ENCODE measurements at regions not wholly inside any gene's neighbourhood (a gene's known extent, or its start where the extent isn't known, plus 50 kb on each side); places are given as distances from the start of the nearest gene placed in this dataset.

GRCh38 chr14:104499784-104500760 is 79.5 kb upstream of the C14orf180 start:
- Histone ChIP-seq H3K27me3 (ENCODE audit: control insufficient read depth in 2 of 2, insufficient read depth in 2 of 2, low read length in 2 of 2) (peaks cover 0 to 6% of the 10 kb centered on the region in 2 donors), H3K27ac (ENCODE audit: low read depth in 2 of 2, low read length in 2 of 2) (no peak overlapping the region), H3K4me1 (ENCODE audit: control insufficient read depth in 2 of 2, insufficient read depth in 2 of 2, low read length in 2 of 2) (no peaks in the 10 kb centered on the region), H3K9me3 (ENCODE audit: control insufficient read depth in 2 of 2, low read length in 2 of 2) (peaks cover 0 to 10% of the 10 kb centered on the region in 2 donors), H3K36me3 (ENCODE audit: control insufficient read depth in 2 of 2, insufficient read depth in 2 of 2, low read length in 2 of 2) (no peaks in the 10 kb centered on the region), H3K9ac (ENCODE audit: low read depth in 1 of 2, low read length in 2 of 2) (no peak overlapping the region), H3K4me3 (ENCODE audit: low read length in 2 of 2) (no peak overlapping the region)

DNA sequence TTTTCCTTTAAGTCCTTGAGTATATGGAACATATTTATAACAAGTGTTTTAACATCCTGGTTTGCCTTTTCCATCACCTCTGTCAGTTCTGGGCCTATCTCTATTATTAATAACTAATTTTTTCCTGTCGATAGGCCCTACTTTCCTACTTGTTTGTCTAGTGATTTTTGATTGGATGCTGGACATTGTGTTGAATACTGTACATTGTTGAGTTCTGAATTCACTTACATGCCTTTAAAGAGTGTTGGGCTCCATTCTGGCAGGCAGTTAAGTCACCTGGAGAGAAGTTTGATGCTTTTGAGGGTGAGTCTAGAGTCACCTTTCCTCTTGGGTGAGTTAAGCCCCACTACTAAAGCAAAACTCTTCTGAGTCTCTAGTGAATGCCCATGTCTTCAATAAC is 77.5 kb upstream of the C14orf180 start:
- no peak overlapping the region for H3K27ac ChIP-seq (ENCODE audit: low read depth in 2 of 2, low read length in 2 of 2)
- peaks cover 0 to 3% of the 10 kb centered on the region in 2 donors for H3K27me3 ChIP-seq (ENCODE audit: control insufficient read depth in 2 of 2, insufficient read depth in 2 of 2, low read length in 2 of 2)
- no peak overlapping the region for H3K9ac ChIP-seq (ENCODE audit: low read depth in 1 of 2, low read length in 2 of 2)
- no peaks in the 10 kb centered on the region for H3K4me1 ChIP-seq (ENCODE audit: control insufficient read depth in 2 of 2, insufficient read depth in 2 of 2, low read length in 2 of 2)
- H3K9me3 ChIP-seq (ENCODE audit: control insufficient read depth in 2 of 2, low read length in 2 of 2): peaks cover 0 to 7% of the 10 kb centered on the region in 2 donors
- H3K4me3 ChIP-seq (ENCODE audit: low read length in 2 of 2): no peak overlapping the region
- H3K36me3 ChIP-seq (ENCODE audit: control insufficient read depth in 2 of 2, insufficient read depth in 2 of 2, low read length in 2 of 2): no peaks in the 10 kb centered on the region

GRCh38 chr14:104503691-104504090 is 75.9 kb upstream of the C14orf180 start:
- Histone ChIP-seq H3K36me3 (ENCODE audit: control insufficient read depth in 2 of 2, insufficient read depth in 2 of 2, low read length in 2 of 2) (no peaks in the 10 kb centered on the region), H3K9me3 (ENCODE audit: control insufficient read depth in 2 of 2, low read length in 2 of 2) (peaks cover 0 to 7% of the 10 kb centered on the region in 2 donors), H3K9ac (ENCODE audit: low read depth in 1 of 2, low read length in 2 of 2) (no peak overlapping the region), H3K4me1 (ENCODE audit: control insufficient read depth in 2 of 2, insufficient read depth in 2 of 2, low read length in 2 of 2) (no peaks in the 10 kb centered on the region), H3K27ac (ENCODE audit: low read depth in 2 of 2, low read length in 2 of 2) (no peak overlapping the region), H3K27me3 (ENCODE audit: control insufficient read depth in 2 of 2, insufficient read depth in 2 of 2, low read length in 2 of 2) (peaks cover 0 to 3% of the 10 kb centered on the region in 2 donors), H3K4me3 (ENCODE audit: low read length in 2 of 2) (no peak overlapping the region)

DNA sequence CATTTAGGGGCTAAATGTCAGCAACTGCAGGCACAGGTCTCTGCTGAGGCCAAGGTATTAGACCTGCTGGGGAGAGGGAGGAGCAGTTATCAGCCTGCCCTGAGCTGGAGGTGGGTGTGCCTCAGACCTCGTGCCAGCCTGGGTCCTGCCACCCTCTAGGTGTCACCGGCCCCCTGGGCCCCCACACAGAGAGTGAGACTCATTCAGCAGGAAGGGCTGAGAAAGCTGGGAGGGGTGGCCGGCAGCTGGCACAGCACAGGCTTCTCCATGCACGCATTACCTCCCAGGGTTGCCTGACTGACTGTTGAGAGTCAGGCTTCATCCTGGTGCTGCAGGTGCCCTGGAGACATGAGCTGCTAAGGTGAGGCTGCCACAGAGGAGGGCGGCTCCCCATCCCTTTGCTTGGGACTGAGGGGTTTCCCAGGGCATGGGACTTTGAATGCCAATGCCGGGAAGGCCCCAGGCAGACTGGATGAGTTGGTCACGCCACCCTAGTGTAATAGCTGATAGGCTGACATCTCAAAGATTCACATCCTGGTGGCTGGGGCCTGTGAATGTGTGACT is 75.3 kb upstream of the C14orf180 start:
- Histone ChIP-seq H3K27ac (ENCODE audit: low read depth in 2 of 2, low read length in 2 of 2) (no peak overlapping the region), H3K9me3 (ENCODE audit: control insufficient read depth in 2 of 2, low read length in 2 of 2) (peaks cover 0 to 7% of the 10 kb centered on the region in 2 donors), H3K4me3 (ENCODE audit: low read length in 2 of 2) (no peak overlapping the region), H3K27me3 (ENCODE audit: control insufficient read depth in 2 of 2, insufficient read depth in 2 of 2, low read length in 2 of 2) (peaks cover 0 to 3% of the 10 kb centered on the region in 2 donors), H3K36me3 (ENCODE audit: control insufficient read depth in 2 of 2, insufficient read depth in 2 of 2, low read length in 2 of 2) (no peaks in the 10 kb centered on the region), H3K4me1 (ENCODE audit: control insufficient read depth in 2 of 2, insufficient read depth in 2 of 2, low read length in 2 of 2) (no peaks in the 10 kb centered on the region), H3K9ac (ENCODE audit: low read depth in 1 of 2, low read length in 2 of 2) (no peak overlapping the region)

- no peaks in the 10 kb centered on the region for H3K27me3 ChIP-seq (ENCODE audit: control insufficient read depth in 2 of 2, insufficient read depth in 2 of 2, low read length in 2 of 2)
- H3K27ac ChIP-seq (ENCODE audit: low read depth in 2 of 2, low read length in 2 of 2): no peak overlapping the region
- no peak overlapping the region for H3K9ac ChIP-seq (ENCODE audit: low read depth in 1 of 2, low read length in 2 of 2)
- H3K36me3 ChIP-seq (ENCODE audit: control insufficient read depth in 2 of 2, insufficient read depth in 2 of 2, low read length in 2 of 2): no peaks in the 10 kb centered on the region
- H3K4me3 ChIP-seq (ENCODE audit: low read length in 2 of 2): no peak overlapping the region
- no peaks in the 10 kb centered on the region for H3K4me1 ChIP-seq (ENCODE audit: control insufficient read depth in 2 of 2, insufficient read depth in 2 of 2, low read length in 2 of 2)
- H3K9me3 ChIP-seq (ENCODE audit: control insufficient read depth in 2 of 2, low read length in 2 of 2): peaks cover 0 to 7% of the 10 kb centered on the region in 2 donors
Measured at GRCh38 chr14:104505085-104506074, 74.2 kb upstream of the C14orf180 start.

DNA sequence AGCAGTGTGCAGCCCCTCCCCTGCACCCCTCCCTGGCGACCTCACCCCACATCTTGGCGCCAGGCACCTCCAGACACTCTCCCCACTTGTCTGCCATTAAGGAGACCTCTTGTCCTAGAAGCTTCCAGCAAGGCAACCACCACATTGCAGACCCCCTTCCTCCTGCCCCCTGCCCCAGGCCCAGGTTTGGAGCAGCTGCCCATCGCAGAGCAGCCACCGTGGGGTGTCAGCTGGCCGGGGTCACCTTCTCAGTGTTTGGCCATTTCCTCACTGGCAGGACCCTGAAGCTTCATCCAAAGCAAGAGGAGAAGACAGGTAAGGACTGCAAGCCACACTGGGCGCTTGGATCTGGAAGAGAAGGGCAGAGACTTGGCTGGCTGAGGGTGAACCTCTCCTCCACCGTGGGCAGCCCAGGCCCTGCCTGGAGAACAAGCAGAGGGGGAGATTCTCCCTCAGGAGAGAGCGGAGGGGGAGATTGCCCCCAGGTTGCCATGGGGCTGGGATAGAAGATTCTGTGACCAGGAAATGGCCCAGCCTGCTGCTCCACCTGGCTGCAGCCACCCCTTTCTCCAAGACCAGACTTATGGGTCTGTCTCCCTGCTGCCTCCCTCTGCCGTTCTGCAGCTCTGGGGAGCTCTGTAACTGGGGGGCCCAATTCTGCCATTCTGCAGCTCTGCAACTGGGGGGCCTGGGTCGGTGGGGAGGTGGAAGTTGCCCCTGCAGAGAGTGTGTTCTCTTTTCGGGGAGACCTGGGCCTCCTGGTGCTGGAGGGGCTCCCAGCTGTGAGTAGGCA is 72.9 kb upstream of the C14orf180 start:
- H3K36me3 ChIP-seq (ENCODE audit: control insufficient read depth in 2 of 2, insufficient read depth in 2 of 2, low read length in 2 of 2): no peaks in the 10 kb centered on the region
- H3K9me3 ChIP-seq (ENCODE audit: control insufficient read depth in 2 of 2, low read length in 2 of 2): peaks cover 0 to 7% of the 10 kb centered on the region in 2 donors
- H3K4me1 ChIP-seq (ENCODE audit: control insufficient read depth in 2 of 2, insufficient read depth in 2 of 2, low read length in 2 of 2): no peaks in the 10 kb centered on the region
- no peak overlapping the region for H3K4me3 ChIP-seq (ENCODE audit: low read length in 2 of 2)
- H3K27ac ChIP-seq (ENCODE audit: low read depth in 2 of 2, low read length in 2 of 2): no peak overlapping the region
- H3K9ac ChIP-seq (ENCODE audit: low read depth in 1 of 2, low read length in 2 of 2): no peak overlapping the region
- no peaks in the 10 kb centered on the region for H3K27me3 ChIP-seq (ENCODE audit: control insufficient read depth in 2 of 2, insufficient read depth in 2 of 2, low read length in 2 of 2)

DNA sequence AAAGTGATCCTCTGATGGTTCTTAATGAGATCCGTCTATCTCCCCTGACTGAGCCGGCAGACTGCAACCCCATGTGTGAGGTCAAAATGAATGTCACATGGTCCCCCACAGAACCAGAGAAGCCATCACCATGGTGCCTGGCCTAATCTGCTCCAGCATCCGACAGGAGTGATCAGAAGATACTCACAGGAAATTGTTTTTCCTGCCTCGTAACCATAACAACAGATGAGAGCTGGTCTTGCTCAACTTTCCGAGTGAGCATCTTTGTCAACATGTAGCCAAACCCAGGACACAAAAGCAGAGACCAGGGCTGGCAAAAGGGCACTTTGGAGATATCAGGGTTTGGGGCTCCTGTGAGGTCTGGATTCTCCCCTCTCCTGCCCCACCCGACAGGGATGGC is 72.1 kb upstream of the C14orf180 start:
- Histone ChIP-seq H3K4me3 (ENCODE audit: low read length in 2 of 2) (no peak overlapping the region), H3K9me3 (ENCODE audit: control insufficient read depth in 2 of 2, low read length in 2 of 2) (peaks cover 0 to 4% of the 10 kb centered on the region in 2 donors), H3K9ac (ENCODE audit: low read depth in 1 of 2, low read length in 2 of 2) (no peak overlapping the region), H3K4me1 (ENCODE audit: control insufficient read depth in 2 of 2, insufficient read depth in 2 of 2, low read length in 2 of 2) (no peaks in the 10 kb centered on the region), H3K36me3 (ENCODE audit: control insufficient read depth in 2 of 2, insufficient read depth in 2 of 2, low read length in 2 of 2) (no peaks in the 10 kb centered on the region), H3K27me3 (ENCODE audit: control insufficient read depth in 2 of 2, insufficient read depth in 2 of 2, low read length in 2 of 2) (no peaks in the 10 kb centered on the region), H3K27ac (ENCODE audit: low read depth in 2 of 2, low read length in 2 of 2) (no peak overlapping the region)

- no peaks in the 10 kb centered on the region for H3K27me3 ChIP-seq (ENCODE audit: control insufficient read depth in 2 of 2, insufficient read depth in 2 of 2, low read length in 2 of 2)
- H3K36me3 ChIP-seq (ENCODE audit: control insufficient read depth in 2 of 2, insufficient read depth in 2 of 2, low read length in 2 of 2): no peaks in the 10 kb centered on the region
- no peaks in the 10 kb centered on the region for H3K4me1 ChIP-seq (ENCODE audit: control insufficient read depth in 2 of 2, insufficient read depth in 2 of 2, low read length in 2 of 2)
- no peaks in the 10 kb centered on the region for H3K9me3 ChIP-seq (ENCODE audit: control insufficient read depth in 2 of 2, low read length in 2 of 2)
- H3K9ac ChIP-seq (ENCODE audit: low read depth in 1 of 2, low read length in 2 of 2): no peak overlapping the region
- H3K27ac ChIP-seq (ENCODE audit: low read depth in 2 of 2, low read length in 2 of 2): no peak overlapping the region
- no peak overlapping the region for H3K4me3 ChIP-seq (ENCODE audit: low read length in 2 of 2)
Measured at GRCh38 chr14:104509673-104510072, 69.9 kb upstream of the C14orf180 start.

GRCh38 chr14:104510216-104510615 is 69.3 kb upstream of the C14orf180 start:
- Histone ChIP-seq H3K36me3 (ENCODE audit: control insufficient read depth in 2 of 2, insufficient read depth in 2 of 2, low read length in 2 of 2) (no peaks in the 10 kb centered on the region), H3K9ac (ENCODE audit: low read depth in 1 of 2, low read length in 2 of 2) (no peak overlapping the region), H3K4me1 (ENCODE audit: control insufficient read depth in 2 of 2, insufficient read depth in 2 of 2, low read length in 2 of 2) (no peaks in the 10 kb centered on the region), H3K27me3 (ENCODE audit: control insufficient read depth in 2 of 2, insufficient read depth in 2 of 2, low read length in 2 of 2) (no peaks in the 10 kb centered on the region), H3K4me3 (ENCODE audit: low read length in 2 of 2) (no peak overlapping the region), H3K9me3 (ENCODE audit: control insufficient read depth in 2 of 2, low read length in 2 of 2) (no peaks in the 10 kb centered on the region), H3K27ac (ENCODE audit: low read depth in 2 of 2, low read length in 2 of 2) (no peak overlapping the region)
